ENCODE measurements at regions not wholly inside any gene's neighbourhood (a gene's known extent, or its start where the extent isn't known, plus 50 kb on each side); places are given as distances from the start of the nearest gene placed in this dataset.
A peak's percentile ranks its signal among the peaks of the same experiment; 100 is the strongest.
"Not testable (repeated sequence)": the region's sequence is repeated elsewhere in the genome, so short reads cannot be mapped to it uniquely, and the experiment has no call there.

GRCh38 chr14:44721395-44721794 is 214.3 kb upstream of the FSCB start:
- DNase-seq (ENCODE audit: low read depth in 4 of 4, low spot score in 2 of 4): not testable (repeated sequence)

GRCh38 chr14:44720707-44721106 is 213.6 kb upstream of the FSCB start:
- no peak for DNase-seq (ENCODE audit: low read depth in 4 of 4, low spot score in 2 of 4)

GRCh38 chr14:44712024-44712815 is 205.1 kb upstream of the FSCB start:
- DNase-seq (ENCODE audit: low read depth in 4 of 4, low spot score in 2 of 4): peak in 3 of 4 donors; percentile 20 to 36 (median 24)

GRCh38 chr14:44701563-44702263 is 194.6 kb upstream of the FSCB start:
- no peak for DNase-seq (ENCODE audit: low read depth in 4 of 4, low spot score in 2 of 4)

- no peak for DNase-seq (ENCODE audit: low read depth in 4 of 4, low spot score in 2 of 4)
Observed at GRCh38 chr14:44700694-44701093, 193.6 kb upstream of the FSCB start.

GRCh38 chr14:44700184-44700583 is 193.1 kb upstream of the FSCB start:
- no peak for DNase-seq (ENCODE audit: low read depth in 4 of 4, low spot score in 2 of 4)

GRCh38 chr14:44699391-44699790 is 192.3 kb upstream of the FSCB start:
- no peak for DNase-seq (ENCODE audit: low read depth in 4 of 4, low spot score in 2 of 4)

- no peak for DNase-seq (ENCODE audit: low read depth in 4 of 4, low spot score in 2 of 4)
Observed at GRCh38 chr14:44669496-44669895, 162.4 kb upstream of the FSCB start.

- DNase-seq (ENCODE audit: low read depth in 4 of 4, low spot score in 2 of 4): no peak
Observed at GRCh38 chr14:44663136-44663535, 156.1 kb upstream of the FSCB start.

- no peak for DNase-seq (ENCODE audit: low read depth in 4 of 4, low spot score in 2 of 4)
Observed at GRCh38 chr14:44662250-44662891, 155.3 kb upstream of the FSCB start.

GRCh38 chr14:44658389-44658696 is 151.3 kb upstream of the FSCB start:
- DNase-seq (ENCODE audit: low read depth in 4 of 4, low spot score in 2 of 4): no peak

GRCh38 chr14:44657696-44658388 is 150.8 kb upstream of the FSCB start:
- peak in 1 of 4 donors; percentile 45 for DNase-seq (ENCODE audit: low read depth in 4 of 4, low spot score in 2 of 4)

- DNase-seq (ENCODE audit: low read depth in 4 of 4, low spot score in 2 of 4): no peak
Observed at GRCh38 chr14:44657203-44657602, 150.1 kb upstream of the FSCB start.

- DNase-seq (ENCODE audit: low read depth in 4 of 4, low spot score in 2 of 4): no peak
Observed at GRCh38 chr14:44654591-44654990, 147.5 kb upstream of the FSCB start.

GRCh38 chr14:44653641-44654040 is 146.6 kb upstream of the FSCB start:
- DNase-seq (ENCODE audit: low read depth in 4 of 4, low spot score in 2 of 4): no peak

GRCh38 chr14:44652640-44653039 is 145.6 kb upstream of the FSCB start:
- DNase-seq (ENCODE audit: low read depth in 4 of 4, low spot score in 2 of 4): no peak

- no peak for DNase-seq (ENCODE audit: low read depth in 4 of 4, low spot score in 2 of 4)
Observed at GRCh38 chr14:44649061-44649460, 142.0 kb upstream of the FSCB start.

- DNase-seq (ENCODE audit: low read depth in 4 of 4, low spot score in 2 of 4): no peak
Observed at GRCh38 chr14:44640416-44640815, 133.3 kb upstream of the FSCB start.

- no peak for DNase-seq (ENCODE audit: low read depth in 4 of 4, low spot score in 2 of 4)
Observed at GRCh38 chr14:44639781-44640385, 132.8 kb upstream of the FSCB start.

- no peak for DNase-seq (ENCODE audit: low read depth in 4 of 4, low spot score in 2 of 4)
Observed at GRCh38 chr14:44634692-44635091, 127.6 kb upstream of the FSCB start.

GRCh38 chr14:44626423-44626822 is 119.3 kb upstream of the FSCB start:
- no peak for DNase-seq (ENCODE audit: low read depth in 4 of 4, low spot score in 2 of 4)
